Jurkat, Clone E6-1 (cell line): ENCODE measurements at regions not wholly inside any gene's neighbourhood (a gene's known extent, or its start where the extent isn't known, plus 50 kb on each side); places are given as distances from the start of the nearest gene placed in this dataset.
"Not testable (repeated sequence)": the region's sequence is repeated elsewhere in the genome, so short reads cannot be mapped to it uniquely, and the experiment has no call there.

Source experiments
- DNase-seq: peaks from one replicate; pipeline ENCODE4 v3.0.0-alpha.2; 2011; ENCODE audit warnings: low read depth, low spot score
- H3K4me3 ChIP-seq: 2 replicates; pipeline ENCODE4 v1.5.1; 2011; ENCODE audit warnings: mild to moderate bottlenecking, low read length, control low read depth, moderate library complexity

- not testable (repeated sequence) for DNase-seq, H3K4me3 ChIP-seq
Measured at GRCh38 chr1:238327033-238327432, 436.3 kb upstream of the ZP4 start.

GRCh38 chr1:238326479-238326878 lies 435.8 kb upstream of the ZP4 start:
- DNase-seq, H3K4me3 ChIP-seq: not testable (repeated sequence)

- no peak for DNase-seq
- no peak overlapping the region for H3K4me3 ChIP-seq
Measured at GRCh38 chr1:238324211-238324864, 433.6 kb upstream of the ZP4 start.

- no peak for DNase-seq
- no peak overlapping the region for H3K4me3 ChIP-seq
Measured at GRCh38 chr1:238323490-238323889, 432.8 kb upstream of the ZP4 start.

GRCh38 chr1:238319957-238320356 lies 429.2 kb upstream of the ZP4 start:
- DNase-seq = no peak
- no peak overlapping the region for H3K4me3 ChIP-seq

GRCh38 chr1:238318294-238319110 lies 427.8 kb upstream of the ZP4 start:
- H3K4me3 ChIP-seq = no peak overlapping the region
- no peak for DNase-seq

GRCh38 chr1:238312969-238313368 lies 422.2 kb upstream of the ZP4 start:
- no peak overlapping the region for H3K4me3 ChIP-seq
- DNase-seq = no peak

- no peak for DNase-seq
- no peak overlapping the region for H3K4me3 ChIP-seq
Measured at GRCh38 chr1:238306411-238306810, 415.7 kb upstream of the ZP4 start.

- H3K4me3 ChIP-seq = no peak overlapping the region
- no peak for DNase-seq
Measured at GRCh38 chr1:238302646-238303045, 411.9 kb upstream of the ZP4 start.

- H3K4me3 ChIP-seq = no peak overlapping the region
- DNase-seq = no peak
Measured at GRCh38 chr1:238296371-238296770, 405.6 kb upstream of the ZP4 start.

- DNase-seq = no peak
- H3K4me3 ChIP-seq = no peak overlapping the region
Measured at GRCh38 chr1:238293075-238293474, 402.4 kb upstream of the ZP4 start.

GRCh38 chr1:238281418-238281817 lies 390.7 kb upstream of the ZP4 start:
- H3K4me3 ChIP-seq = no peak overlapping the region
- no peak for DNase-seq

GRCh38 chr1:238279694-238280380 lies 389.1 kb upstream of the ZP4 start:
- DNase-seq = no peak
- H3K4me3 ChIP-seq = no peak overlapping the region

GRCh38 chr1:238272145-238272544 lies 381.4 kb upstream of the ZP4 start:
- no peak overlapping the region for H3K4me3 ChIP-seq
- DNase-seq = no peak

GRCh38 chr1:238265866-238266265 lies 375.1 kb upstream of the ZP4 start:
- no peak for DNase-seq
- no peak overlapping the region for H3K4me3 ChIP-seq

- H3K4me3 ChIP-seq = no peak overlapping the region
- no peak for DNase-seq
Measured at GRCh38 chr1:238264951-238265350, 374.2 kb upstream of the ZP4 start.

GRCh38 chr1:238258510-238258909 lies 367.8 kb upstream of the ZP4 start:
- H3K4me3 ChIP-seq = no peak overlapping the region
- no peak for DNase-seq

- no peak for DNase-seq
- no peak overlapping the region for H3K4me3 ChIP-seq
Measured at GRCh38 chr1:238257018-238257621, 366.4 kb upstream of the ZP4 start.

GRCh38 chr1:238254935-238255334 lies 364.2 kb upstream of the ZP4 start:
- no peak overlapping the region for H3K4me3 ChIP-seq
- DNase-seq = no peak
